Stimulated activated CD4-positive, alpha-beta T cell treated with anti-CD3 and anti-CD28 coated beads, Interleukin-1b, Interleukin-23, amount 100 ng/mL, for 24 hours (primary cell): ENCODE measurements at regions not wholly inside any gene's neighbourhood (a gene's known extent, or its start where the extent isn't known, plus 50 kb on each side); places are given as distances from the start of the nearest gene placed in this dataset.

ENCODE experiments used
- DNase-seq, 4 experiments: peaks; one replicate each; pipeline ENCODE4 v3.0.0-alpha.2; 2020; ENCODE audit warnings: low read depth in 4 of 4, low spot score in 1 of 4

- DNase-seq, result no peak
Observed at GRCh38 chr11:32262367-32262766, 171.5 kb downstream of the RCN1 start.

- DNase-seq, result no peak
Observed at GRCh38 chr11:32265911-32266310, 169.4 kb downstream of the WT1 start.

GRCh38 chr11:32266601-32267000 lies 168.7 kb downstream of the WT1 start:
- no peak for DNase-seq

DNA sequence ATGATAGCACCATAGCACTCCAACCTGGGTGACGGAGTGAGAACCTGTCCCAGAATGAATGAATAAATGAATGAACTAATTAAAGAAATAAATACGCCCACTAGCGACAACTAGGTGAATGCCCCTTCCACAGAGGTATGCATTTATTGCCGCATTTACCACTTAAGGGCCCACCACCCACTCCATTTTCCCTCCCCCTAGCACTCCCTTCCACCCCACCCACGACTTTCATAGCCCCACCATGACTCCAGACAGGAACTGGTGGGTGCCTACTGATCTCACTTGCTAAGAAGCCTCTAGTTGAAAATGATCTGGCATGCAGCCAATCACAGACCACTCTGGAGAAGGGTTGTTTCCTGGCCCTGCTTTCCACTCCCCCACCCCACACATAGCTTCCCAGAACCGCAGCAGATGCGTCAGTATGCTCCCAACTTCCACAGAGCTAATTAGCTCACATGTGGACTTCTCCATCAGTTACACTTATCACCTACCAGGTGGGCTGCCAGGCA lies 167.6 kb downstream of the WT1 start:
- no peak for DNase-seq

- no peak for DNase-seq
Observed at GRCh38 chr11:32273931-32274330, 161.4 kb downstream of the WT1 start.

DNA sequence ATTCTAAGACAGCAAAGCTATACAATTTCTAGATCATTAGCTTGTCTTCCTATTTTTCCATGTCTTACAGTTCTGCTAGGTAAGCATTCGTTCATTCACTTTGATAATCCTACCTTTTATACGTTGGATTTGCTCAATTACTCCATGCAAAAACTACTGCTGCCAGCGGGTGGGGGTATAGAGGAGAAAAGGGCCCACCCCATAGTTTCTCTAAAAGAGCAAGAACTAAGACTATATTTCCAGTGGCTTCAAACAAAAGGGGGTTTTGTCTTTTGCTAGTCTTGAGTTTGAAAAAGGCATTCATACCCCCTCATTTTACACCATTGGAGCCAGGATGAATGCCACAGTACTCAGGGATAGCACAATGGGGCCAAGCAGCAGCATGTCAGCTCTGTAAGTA lies 155.7 kb downstream of the WT1 start:
- DNase-seq, result no peak

GRCh38 chr11:32280339-32280738 lies 155.0 kb downstream of the WT1 start:
- DNase-seq, result no peak

DNA sequence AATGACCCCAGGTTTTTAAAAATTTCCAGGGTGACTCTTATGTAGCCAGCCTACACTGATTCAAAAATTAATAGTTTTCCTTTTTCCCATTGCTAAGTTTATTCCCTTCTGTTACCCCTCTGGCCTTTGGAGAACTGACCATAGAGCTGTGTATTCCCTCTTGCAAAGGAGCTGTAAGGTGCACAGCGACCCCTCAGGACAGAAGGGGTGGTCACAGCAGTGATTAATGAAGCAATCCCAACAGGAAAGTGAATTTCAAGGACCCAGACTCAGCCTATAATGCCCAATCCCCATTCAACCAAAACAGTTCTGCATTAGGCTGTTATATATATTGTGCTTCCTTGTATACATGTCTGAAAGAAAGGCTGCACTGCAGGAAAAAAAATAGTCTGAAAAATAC lies 147.1 kb downstream of the WT1 start:
- DNase-seq, result no peak

DNA sequence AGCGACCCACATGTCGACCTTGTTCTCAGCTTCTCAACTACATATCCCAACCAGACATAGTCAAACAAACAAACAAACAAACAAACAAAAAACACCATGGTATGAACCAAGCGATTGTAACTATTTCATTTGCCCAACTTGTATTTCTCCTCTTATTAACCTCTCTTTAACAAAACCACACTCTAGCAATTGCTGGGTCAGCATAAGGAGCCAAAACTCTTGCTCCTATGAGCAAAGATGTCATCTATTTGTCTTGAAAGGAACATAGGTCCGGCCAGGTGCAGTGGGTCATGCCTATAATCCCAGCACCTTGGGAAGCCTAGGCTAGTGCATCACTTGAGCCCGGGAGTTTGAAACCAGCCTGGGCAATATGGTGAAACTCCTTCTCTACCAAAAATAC lies 145.6 kb downstream of the WT1 start:
- no peak for DNase-seq

DNA sequence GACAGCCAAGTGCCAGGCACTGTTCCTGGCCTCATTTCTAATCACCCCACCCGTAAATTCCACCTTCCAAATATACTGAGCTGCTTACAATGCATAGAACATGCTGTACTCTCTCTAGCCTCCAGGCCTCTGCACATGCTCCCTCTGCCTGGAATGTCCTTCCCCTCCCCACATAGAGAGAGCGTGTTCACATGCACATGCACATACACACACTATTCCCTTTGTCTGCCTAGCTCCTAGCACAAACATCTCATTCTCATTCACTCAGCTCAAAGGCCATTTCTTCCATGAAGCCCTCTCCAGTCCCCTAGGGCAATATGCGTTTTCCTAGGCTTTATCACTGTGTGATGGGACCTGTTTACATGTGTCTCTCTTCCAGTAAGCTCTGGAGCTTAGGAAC lies 144.6 kb downstream of the WT1 start:
- no peak for DNase-seq

DNA sequence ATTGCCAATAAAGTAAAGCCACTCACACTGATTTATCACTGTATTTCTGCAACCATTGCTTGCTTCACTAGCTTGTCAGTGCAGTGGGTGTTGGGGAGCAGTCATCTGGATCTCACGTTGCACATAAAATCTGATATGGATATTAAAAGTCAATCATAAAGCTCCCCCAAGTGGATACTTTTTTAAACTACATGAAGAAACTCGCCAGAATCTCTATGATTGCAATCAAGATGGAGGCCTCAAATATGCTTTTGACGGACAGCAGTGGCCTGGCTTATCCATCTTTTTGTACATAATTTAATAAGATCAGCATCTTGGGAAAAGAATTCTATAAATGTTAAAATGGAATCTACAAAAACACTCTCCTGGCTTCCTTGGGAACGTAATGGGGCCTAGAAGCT lies 137.7 kb downstream of the WT1 start:
- DNase-seq, result no peak

GRCh38 chr11:32302826-32303225 lies 132.5 kb downstream of the WT1 start:
- no peak for DNase-seq

DNA sequence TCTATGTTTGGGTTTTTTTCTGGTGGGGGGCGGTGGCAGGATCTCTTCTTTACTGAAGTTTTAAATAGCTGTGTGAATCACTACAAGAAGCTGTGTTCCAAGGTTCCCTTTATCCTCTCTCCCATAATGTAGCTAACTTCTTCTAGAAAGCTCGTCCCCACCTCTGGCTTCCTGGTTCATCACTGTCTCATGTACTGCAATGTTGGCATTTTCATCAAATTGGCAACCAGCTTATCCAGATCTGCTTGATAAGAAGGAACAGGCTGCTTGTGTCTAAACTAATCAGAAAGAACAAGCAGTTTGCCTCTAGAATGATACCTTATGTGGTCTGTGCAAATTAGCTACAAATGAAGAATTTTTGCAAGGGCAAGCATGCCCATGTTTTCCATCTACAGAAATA lies 130.8 kb downstream of the WT1 start:
- no peak for DNase-seq

- DNase-seq, result no peak
Observed at GRCh38 chr11:32305460-32305859, 129.9 kb downstream of the WT1 start.

GRCh38 chr11:32307471-32307870 lies 127.9 kb downstream of the WT1 start:
- DNase-seq, result no peak

- no peak for DNase-seq
Observed at GRCh38 chr11:32307913-32308312, 127.4 kb downstream of the WT1 start.

DNA sequence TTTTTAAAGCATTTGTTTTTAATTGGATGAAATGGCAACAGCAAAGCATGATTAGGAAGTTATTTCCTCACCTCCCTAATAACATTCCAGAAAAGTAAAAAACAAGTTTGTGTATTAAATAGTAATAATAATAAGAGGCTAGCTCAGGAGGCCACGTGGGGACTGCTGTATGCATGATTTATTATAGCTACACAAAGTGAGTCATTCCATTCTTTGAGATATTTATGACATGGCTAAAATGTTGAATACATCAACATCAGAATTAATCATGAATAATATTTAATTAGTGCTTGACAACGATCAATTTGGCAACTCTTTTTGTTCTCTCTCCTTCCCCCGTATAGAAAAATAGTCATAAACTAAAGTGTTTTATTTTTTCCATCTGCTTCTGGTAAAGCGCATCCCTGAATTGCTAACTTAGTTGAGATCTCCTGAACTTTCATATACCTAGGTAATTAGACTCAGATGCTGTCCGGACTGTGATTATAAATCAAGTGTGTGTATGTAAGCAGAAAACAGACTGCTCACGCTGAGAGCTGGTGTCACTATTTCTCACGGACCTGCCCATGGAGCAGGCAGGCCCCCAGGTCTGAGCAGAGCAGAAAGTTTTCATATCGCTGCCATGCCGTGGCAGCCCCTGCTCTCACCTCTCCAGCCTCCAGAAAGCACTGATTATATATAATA lies 125.7 kb downstream of the WT1 start:
- DNase-seq, result no peak

GRCh38 chr11:32310214-32310601 lies 125.1 kb downstream of the WT1 start:
- DNase-seq, result no peak

DNA sequence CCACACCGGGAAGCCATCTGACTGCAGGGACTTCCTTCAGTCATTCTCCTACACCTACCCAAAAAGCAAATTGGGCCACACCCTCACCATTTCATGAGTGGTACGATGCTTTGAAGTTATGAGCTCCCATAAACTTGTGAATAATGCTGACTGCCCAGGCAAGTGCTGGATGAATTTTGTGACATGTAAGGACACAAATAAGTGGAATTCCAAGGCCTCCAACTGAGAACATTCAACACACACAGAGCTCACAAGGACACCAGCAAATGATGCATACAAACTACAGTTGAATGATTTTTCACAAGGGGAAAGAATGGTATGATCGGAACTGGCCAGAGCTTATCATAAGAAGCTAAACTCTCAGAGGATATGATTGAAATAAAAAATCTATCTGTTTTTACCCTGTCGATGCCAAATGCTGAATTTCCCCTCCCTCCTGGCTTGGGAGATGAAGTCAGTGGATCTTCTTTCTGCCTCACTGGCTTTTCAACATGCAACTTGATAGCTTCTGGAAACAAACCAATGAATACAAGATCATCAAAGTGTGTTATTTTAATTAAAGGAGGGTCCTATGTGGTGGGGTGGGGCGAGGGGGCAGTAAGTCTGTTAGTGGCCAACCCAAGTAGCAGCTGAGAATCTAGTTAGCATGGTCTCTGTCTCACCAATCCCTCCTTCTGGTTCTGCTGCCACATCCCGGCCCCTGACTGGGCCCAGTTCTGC lies 123.8 kb downstream of the WT1 start:
- no peak for DNase-seq

DNA sequence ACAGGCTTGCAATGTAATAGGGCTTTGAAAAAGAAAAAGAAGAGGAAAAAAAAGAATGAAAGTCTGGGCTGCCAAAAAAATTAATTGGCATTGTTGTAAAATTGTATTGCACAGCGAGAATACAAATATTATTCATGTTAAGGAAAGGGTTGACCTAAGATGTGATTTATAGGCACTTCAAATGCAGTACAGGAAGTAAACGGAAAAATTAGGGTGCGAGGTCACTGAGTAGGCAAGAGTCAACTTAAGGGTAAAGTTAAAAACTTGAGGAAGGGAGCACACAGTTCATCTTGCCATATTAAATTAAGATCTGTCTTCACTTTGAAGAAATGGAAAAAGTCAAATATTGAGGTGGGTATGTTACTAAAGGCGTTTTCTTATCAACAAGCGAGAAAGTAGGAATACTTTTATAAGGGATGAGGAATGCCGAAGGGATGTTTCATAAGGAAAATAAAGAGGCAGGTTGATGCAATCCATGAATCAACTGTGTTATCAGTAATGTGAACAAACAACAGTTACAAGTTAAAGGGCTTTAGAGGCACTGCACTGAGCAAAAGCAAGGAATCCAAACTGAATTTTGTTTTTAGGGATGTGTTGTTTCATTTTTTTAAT lies 123.0 kb downstream of the WT1 start:
- DNase-seq, result no peak

GRCh38 chr11:32312865-32313403 lies 122.4 kb downstream of the WT1 start:
- DNase-seq, result peak in 1 of 4 experiments; percentile 11

DNA sequence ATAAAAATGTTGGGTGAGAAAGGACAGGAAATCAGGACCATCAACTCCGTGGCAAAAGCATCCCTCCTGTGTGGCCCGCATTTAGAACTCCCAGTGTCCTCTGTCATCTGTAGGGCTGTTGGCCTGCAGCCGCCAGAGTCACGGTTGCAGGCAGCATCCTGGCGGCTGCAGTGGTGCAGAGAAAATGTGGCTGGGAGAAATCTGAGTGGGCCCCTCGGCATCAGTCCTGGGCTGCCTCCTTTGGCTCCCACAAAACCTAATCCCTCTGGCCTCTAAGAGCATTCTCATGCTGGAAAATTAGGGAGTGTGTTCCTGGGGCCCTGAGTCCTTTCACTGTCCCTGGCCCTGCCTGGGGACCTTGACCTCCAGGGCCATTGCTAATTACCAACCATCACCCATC lies 121.9 kb downstream of the WT1 start:
- no peak for DNase-seq
